DND-41 (cell line): ENCODE measurements at regions not wholly inside any gene's neighbourhood (a gene's known extent, or its start where the extent isn't known, plus 50 kb on each side); places are given as distances from the start of the nearest gene placed in this dataset.

Experiments
- ATAC-seq: fragments of 200-7000 bp; cut with Tn5 transposase; 3 replicates; pipeline ENCODE4 v1.9.1; 2021; ENCODE audit warnings: low read depth; ENCODE audit not compliant: insufficient read depth
- DNase-seq: peaks from one replicate; pipeline ENCODE4 v3.0.0-alpha.2; 2020
- H2AFZ ChIP-seq: 2 replicates; pipeline ENCODE4 v1.6.0; 2012; ENCODE audit warnings: low read depth, low read length
- H3K27ac ChIP-seq: 2 replicates; pipeline ENCODE4 v1.5.1; 2012; ENCODE audit warnings: low read length, inconsistent platforms
- H3K27me3 ChIP-seq: fragments of 200-600 bp; sonication (generic); 2 replicates; pipeline ENCODE4 v1.6.0; 2012; ENCODE audit warnings: low read length, mild to moderate bottlenecking, inconsistent platforms; ENCODE audit not compliant: insufficient read depth, poor library complexity
- H3K36me3 ChIP-seq: 2 replicates; pipeline ENCODE4 v1.5.1; 2012; ENCODE audit warnings: low read length, inconsistent platforms; ENCODE audit not compliant: insufficient read depth
- H3K4me1 ChIP-seq: 2 replicates; pipeline ENCODE4 v1.5.1; 2012; ENCODE audit warnings: mild to moderate bottlenecking, low read length; ENCODE audit not compliant: insufficient read depth
- H3K4me2 ChIP-seq: 2 replicates; pipeline ENCODE4 v1.6.0; 2012; ENCODE audit warnings: mild to moderate bottlenecking, moderate library complexity, low read length, inconsistent platforms; ENCODE audit not compliant: insufficient read depth
- H3K4me3 ChIP-seq, 2 experiments: fragments of 200-600 bp in 1 of 2; shearing (Covaris generic) in 1 of 2; 2 replicates each; pipeline ENCODE4 v1.5.1; 2012 to 2016; ENCODE audit warnings: inconsistent platforms in 2 of 2, low read length in 2 of 2, mild to moderate bottlenecking in 2 of 2, low read depth in 1 of 2, moderate library complexity in 1 of 2
- H3K79me2 ChIP-seq: 2 replicates; pipeline ENCODE4 v1.6.0; 2012; ENCODE audit warnings: low read length, inconsistent platforms; ENCODE audit not compliant: insufficient read depth
- H3K9ac ChIP-seq: 2 replicates; pipeline ENCODE4 v1.6.0; 2012; ENCODE audit warnings: low read depth, mild to moderate bottlenecking, inconsistent platforms, low read length, moderate library complexity
- H3K9me3 ChIP-seq: 2 replicates; pipeline ENCODE4 v1.5.1; 2012; ENCODE audit warnings: low read length, moderate library complexity, mild to moderate bottlenecking, inconsistent platforms; ENCODE audit not compliant: insufficient read depth, severe bottlenecking
- H4K20me1 ChIP-seq: 2 replicates; pipeline ENCODE4 v1.6.0; 2012; ENCODE audit warnings: low read length; ENCODE audit not compliant: insufficient read depth
- CTCF ChIP-seq: IDR thresholded peaks from 2 replicates; pipeline ENCODE4 v1.5.1; 2012; ENCODE audit warnings: borderline replicate concordance, low read length, moderate library complexity, mild to moderate bottlenecking; ENCODE audit not compliant: poor library complexity, severe bottlenecking; ENCODE audit errors: extremely low read depth
- EZH2 ChIP-seq: IDR thresholded peaks from 3 replicates; pipeline ENCODE4 v1.6.1; 2012; ENCODE audit warnings: borderline replicate concordance, low read depth, mild to moderate bottlenecking, moderate library complexity, low read length, inconsistent platforms; ENCODE audit not compliant: severe bottlenecking

GRCh38 chr2:49286045-49286444 is 131.7 kb upstream of the FSHR start:
- no peak overlapping the region for H3K4me2 ChIP-seq
- no peaks in the 10 kb centered on the region for H4K20me1 ChIP-seq
- no peak overlapping the region for H3K27ac ChIP-seq
- DNase-seq (no peak), ATAC-seq (no peak)
- H3K27me3 ChIP-seq: no peaks in the 10 kb centered on the region
- TF ChIP-seq EZH2 (no peak), CTCF (no peak)
- H3K36me3 ChIP-seq: no peaks in the 10 kb centered on the region
- no peak overlapping the region for H3K4me3 ChIP-seq
- no peaks in the 10 kb centered on the region for H3K9me3 ChIP-seq
- no peaks in the 10 kb centered on the region for H3K4me1 ChIP-seq
- H3K9ac ChIP-seq: no peak overlapping the region
- no peaks in the 10 kb centered on the region for H3K79me2 ChIP-seq
- no peak overlapping the region for H2AFZ ChIP-seq

- no peaks in the 10 kb centered on the region for H3K79me2 ChIP-seq
- no peak overlapping the region for H3K9ac ChIP-seq
- no peaks in the 10 kb centered on the region for H3K9me3 ChIP-seq
- no peaks in the 10 kb centered on the region for H4K20me1 ChIP-seq
- no peaks in the 10 kb centered on the region for H3K4me1 ChIP-seq
- no peak overlapping the region for H3K27ac ChIP-seq
- TF ChIP-seq EZH2 (no peak), CTCF (no peak)
- ATAC-seq (no peak), DNase-seq (no peak)
- no peak overlapping the region for H2AFZ ChIP-seq
- H3K4me2 ChIP-seq: no peak overlapping the region
- H3K4me3 ChIP-seq: no peak overlapping the region
- no peaks in the 10 kb centered on the region for H3K36me3 ChIP-seq
- no peaks in the 10 kb centered on the region for H3K27me3 ChIP-seq
Measured at GRCh38 chr2:49278561-49278960, 124.2 kb upstream of the FSHR start.

- ATAC-seq: no peak
- Histone ChIP-seq H3K27me3 (no peaks in the 10 kb centered on the region), H3K9ac (no peak overlapping the region)
Measured at GRCh38 chr2:49278141-49278540, 123.8 kb upstream of the FSHR start.

More at GRCh38 chr2:49278141-49278540, 123.8 kb upstream of the FSHR start:
- DNase-seq: no peak
- Histone ChIP-seq H2AFZ (no peak overlapping the region), H3K4me1 (no peaks in the 10 kb centered on the region), H4K20me1 (no peaks in the 10 kb centered on the region), H3K27ac (no peak overlapping the region), H3K9me3 (no peaks in the 10 kb centered on the region), H3K4me3 (no peak overlapping the region), H3K79me2 (no peaks in the 10 kb centered on the region), H3K36me3 (no peaks in the 10 kb centered on the region), H3K4me2 (no peak overlapping the region)
- no peak for TF ChIP-seq CTCF
- no peak for TF ChIP-seq EZH2
